HG03280 (cell line): ENCODE measurements at regions not wholly inside any gene's neighbourhood (a gene's known extent, or its start where the extent isn't known, plus 50 kb on each side); places are given as distances from the start of the nearest gene placed in this dataset.
"Not testable (repeated sequence)": the region's sequence is repeated elsewhere in the genome, so short reads cannot be mapped to it uniquely, and the experiment has no call there.

Experiments
- ATAC-seq: cut with Tn5 transposase; IDR thresholded peaks from one replicate; pipeline ENCODE4 v1.9.1; 2021; ENCODE audit warnings: mild to moderate bottlenecking, moderate library complexity; ENCODE audit not compliant: unreplicated experiment

DNA sequence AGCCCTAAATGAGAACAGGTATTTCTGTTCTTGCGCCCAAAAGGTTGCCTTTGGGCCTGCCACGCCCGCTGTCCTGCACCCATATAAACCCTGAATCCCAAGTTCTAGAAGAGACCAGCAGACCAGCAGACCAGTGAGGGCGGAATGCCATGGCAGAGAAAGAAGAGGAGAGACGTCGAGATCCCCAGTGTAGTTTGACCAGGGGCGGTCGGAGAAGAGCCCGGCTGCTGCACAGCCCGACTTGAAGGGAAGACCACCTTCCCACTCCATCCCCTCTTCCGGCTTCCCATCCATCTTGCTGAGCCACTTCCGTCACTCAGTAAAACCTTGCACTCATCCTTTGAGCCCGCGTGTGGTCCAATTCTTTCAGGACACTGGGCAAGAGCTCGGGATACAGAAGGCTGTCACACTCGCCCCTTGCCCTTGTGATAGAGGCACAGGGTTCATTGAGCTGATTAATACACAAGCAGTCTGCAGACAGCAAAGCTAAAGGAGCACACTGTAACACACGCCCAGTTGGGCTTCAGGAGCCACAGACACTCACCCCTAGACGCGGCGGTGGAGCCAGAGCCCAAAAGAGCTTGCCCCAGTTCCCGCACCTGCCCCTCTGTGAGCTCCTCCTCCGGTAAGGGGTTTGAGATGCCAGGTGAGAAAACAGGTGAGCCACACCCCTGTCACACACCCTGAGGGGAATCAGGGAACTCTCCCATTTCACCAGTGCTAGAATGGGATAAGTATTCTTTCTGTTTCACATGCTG is 230.8 kb downstream of the PCDH10 start:
- ATAC-seq = no peak

DNA sequence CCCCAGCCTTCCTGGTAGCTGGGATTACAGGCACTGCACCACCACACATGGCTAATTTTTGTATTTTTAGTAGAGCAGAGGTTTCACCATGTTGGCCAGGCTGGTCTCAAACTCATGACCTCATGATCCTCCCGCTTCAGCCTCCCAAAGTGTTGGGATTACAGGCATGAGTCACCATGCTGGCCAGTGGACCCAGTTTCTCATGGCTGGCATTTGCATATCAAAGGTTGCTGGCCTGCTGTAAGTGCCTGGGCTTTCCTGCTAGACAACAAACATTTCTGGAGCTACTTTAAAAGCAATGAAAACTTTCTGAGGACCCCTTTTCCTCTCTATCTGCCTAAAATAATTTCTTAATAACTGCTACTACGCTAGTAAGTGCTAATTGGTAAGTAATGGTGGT is 228.2 kb downstream of the PCDH10 start:
- no peak for ATAC-seq

DNA sequence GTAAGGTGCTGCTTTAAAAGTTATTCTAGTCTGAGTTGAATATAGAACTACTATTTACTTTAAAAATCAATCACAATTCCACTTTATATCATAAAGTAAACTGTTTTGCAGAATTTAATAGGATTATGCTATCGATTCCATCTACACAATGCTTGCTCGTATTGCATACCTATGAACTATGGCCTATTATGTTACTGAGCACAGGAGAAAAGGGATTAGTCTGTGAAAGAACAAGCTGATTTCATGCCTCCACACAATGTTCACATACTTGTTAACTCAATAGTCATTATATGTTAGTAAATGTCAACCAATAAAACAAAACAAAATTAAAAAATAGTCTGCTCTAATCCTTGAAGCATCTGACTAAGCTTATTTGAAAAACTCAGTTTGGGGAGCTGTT is 223.6 kb downstream of the PCDH10 start:
- ATAC-seq = no peak

DNA sequence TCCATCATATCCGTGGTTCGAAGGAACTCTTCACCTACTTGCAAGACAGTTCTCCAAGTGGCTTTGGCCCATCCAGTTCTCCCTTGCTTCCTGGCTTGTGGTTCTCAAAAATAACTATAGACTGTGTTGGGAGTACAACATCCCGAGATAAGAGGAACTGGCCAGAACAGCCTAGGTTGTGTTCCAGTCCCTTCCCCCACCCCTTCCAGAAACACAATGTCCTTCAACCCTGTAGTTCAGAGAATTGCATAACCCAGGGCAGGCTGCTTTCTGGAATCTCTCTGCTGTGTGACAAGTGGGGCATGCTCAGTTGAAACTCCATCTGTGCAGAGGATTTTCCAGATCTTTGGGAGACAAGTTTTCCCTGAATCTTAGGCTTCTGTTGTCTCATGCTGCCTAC is 206.5 kb downstream of the PCDH10 start:
- no peak for ATAC-seq

DNA sequence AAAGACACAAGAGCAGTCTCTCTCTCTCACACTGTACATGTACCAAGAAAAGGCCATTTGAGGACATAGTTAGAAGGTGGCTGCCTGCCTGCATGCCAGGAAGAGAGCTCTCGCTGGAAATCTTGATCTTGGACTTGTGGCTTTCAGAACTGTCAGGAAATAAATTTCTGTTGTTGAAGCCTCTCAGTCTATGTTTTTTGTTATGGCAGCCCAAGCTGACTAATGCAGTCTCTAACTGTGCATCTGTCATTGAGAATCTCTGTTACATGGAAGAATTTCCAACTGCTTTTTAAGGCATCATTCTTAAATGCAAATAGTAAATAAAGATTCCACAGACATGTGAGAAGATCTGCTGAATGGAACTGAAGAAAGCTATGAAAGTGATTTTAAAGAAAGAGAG is 198.3 kb downstream of the PCDH10 start:
- no peak for ATAC-seq

DNA sequence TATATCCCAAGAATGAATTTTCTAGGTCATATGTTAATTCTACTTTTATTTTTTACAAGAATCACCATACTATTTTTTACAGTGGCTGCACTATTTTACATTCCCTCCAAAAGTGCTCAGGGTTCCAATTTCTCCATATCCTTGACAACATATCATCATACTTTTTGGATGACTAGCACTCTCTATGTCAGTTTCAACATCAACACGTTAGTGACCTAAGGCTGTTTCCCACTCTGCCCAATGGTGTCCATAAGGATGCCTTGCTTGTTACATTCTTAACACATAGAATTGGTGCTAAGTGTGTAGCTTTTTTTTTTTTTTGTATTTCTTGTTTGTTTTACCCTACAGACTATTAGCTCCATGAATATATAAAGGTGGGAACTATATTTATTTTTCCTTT is 175.4 kb downstream of the PCDH10 start:
- no peak for ATAC-seq

DNA sequence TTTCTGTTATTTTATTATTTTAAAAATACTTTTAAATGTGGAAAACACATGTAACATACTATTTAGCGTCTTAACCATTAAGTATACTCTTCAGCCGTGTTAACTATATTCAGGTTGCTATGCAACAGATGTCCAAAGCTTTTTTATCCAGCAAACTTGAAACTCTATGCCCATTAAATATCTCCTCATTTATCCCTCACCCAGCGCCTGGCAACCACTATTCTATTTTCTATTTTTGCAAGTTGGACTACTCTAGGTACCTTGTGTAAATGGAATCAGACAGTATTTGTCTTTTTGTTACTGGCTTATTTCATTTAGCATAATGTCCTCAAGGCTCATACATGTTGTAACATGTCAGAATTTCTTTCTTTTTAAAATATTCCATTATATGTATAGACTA is 174.6 kb downstream of the PCDH10 start:
- no peak for ATAC-seq

DNA sequence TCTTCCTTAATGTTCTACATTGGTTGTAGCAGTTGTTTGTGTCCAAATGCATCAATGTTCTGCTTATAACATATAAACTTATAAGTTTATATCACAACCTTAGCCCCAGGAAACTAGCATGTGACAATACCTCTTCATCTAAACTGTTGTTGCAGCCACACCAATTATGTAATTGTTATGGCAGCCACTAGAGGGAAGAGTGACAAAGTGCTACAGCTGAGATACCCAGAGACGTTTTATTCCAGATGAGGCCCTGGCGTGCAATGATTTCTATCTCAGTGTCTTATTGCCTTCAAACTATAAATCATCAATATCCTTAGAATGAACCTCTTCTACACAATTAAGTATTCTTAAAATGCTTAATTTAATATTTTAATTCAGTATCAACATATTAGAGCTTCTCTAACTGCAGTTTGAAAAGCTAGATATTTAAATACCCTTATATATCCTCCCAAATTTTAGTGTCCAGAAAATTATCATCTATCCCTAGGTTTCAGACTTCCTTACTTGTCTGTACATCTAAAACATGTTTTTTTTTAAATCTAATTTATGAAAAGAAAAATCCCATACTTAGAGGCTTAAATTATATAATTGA is 171.6 kb downstream of the PCDH10 start:
- peak; percentile 66 for ATAC-seq

DNA sequence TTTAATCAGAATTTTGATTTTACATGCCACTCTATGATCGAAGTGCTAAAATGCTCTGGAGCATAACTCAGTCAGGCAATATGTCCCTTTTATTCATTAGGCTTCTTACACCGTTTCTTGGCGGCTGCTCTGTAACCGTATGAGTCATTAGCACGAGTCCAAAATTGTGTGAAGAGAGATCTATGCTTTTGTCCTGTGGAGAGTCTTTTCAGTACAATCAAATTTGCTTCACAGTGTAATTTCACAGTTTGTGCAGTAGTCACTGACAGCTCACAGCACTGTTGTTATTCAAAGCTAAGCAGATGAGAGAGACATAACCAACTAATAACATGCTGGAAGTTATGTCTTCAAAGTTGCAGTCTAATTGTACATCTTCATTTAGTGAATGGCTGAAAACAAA is 167.8 kb downstream of the PCDH10 start:
- ATAC-seq = no peak

DNA sequence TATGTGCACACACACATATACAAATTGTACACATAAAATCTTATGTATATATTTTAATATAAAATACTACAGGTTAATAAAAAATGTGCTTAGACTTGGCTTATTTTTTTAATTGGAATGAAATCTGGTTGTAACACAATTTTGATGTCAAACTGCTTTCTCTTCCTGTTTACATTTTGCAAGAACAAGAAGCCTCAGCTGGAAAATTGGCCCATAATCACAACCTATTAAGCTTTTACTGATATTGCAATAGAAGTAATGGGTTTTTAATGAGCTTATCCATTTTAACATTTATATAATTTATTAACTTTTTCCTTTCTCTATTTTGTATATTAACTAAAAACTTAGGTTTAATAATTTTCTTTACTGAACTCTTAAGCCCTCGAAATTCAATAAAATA is 165.9 kb downstream of the PCDH10 start:
- ATAC-seq = no peak

DNA sequence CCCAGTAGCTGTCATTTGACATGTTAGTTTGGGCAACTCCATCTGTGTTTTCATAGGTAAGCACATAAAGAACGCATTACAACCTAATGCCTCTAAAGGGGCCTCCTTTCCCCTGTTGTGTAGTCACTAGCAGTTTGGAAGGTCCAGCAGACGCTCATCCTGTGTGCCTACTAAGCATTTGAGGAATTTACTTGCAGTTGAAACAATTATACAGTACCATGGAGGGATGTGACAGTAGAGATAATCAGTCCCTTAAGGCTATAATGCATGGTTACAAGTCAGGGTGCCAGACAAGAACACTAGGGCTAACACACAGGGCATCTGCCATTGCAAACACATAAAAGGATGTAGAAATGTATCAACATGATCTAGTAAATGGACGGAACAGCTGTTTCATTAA is 138.3 kb downstream of the PCDH10 start:
- ATAC-seq = no peak

DNA sequence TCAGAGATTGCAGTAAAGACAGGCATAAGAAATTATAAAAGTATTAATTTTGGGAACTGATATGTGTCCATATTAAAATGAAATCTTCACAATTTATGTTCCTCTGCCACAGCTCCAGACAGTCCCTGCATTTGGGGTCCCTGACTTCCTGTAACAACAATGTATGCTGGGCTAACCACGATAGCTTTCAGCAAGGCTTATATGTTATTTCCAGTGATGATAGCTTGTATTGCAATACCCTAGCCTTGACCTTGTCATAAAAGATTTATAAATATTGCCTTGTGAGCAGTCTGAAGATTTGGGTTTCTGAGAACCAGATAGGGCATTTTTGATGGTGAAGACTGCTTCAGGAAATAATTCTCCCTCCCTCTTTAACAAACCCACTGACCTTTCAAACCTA is 129.5 kb downstream of the PCDH10 start:
- no peak for ATAC-seq

DNA sequence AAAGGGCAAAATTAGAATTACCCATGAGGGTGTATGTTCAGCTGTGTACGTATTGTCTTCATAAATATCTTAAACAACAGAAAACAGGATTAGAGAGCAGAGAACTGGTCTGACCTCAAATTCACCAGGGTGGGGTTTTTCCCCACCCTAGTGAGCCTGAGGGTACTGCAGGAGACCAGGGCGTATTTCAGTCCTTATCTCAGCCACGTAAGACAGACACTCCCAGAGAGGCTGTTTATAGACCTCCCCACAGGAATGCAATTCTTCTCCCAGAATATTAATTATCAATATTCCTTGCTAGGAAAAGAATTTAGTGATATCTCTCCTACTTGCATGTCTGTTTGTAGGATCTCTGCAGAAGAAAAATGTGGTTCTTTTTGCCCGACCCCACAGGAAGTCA is 128.8 kb downstream of the PCDH10 start:
- not testable (repeated sequence) for ATAC-seq

DNA sequence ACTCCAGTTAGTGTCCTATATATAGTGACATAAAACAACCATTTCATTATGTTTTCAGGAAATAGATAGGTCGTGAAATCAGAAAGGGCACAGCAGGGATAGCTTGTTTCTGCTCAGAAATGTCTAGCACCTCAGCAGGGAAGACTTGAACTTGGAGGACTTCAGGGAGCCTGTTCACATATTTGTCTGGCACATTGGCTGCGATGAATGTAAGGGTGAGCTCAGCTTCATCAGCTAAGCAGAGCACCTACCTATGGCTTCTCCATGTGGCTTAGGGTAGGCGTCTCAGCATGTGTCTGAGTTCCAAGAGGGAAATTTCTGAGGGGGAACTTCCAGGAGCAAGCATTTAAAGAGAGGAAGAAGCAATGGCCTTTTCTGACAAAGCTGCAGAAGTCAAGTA is 126.2 kb downstream of the PCDH10 start:
- ATAC-seq = no peak

DNA sequence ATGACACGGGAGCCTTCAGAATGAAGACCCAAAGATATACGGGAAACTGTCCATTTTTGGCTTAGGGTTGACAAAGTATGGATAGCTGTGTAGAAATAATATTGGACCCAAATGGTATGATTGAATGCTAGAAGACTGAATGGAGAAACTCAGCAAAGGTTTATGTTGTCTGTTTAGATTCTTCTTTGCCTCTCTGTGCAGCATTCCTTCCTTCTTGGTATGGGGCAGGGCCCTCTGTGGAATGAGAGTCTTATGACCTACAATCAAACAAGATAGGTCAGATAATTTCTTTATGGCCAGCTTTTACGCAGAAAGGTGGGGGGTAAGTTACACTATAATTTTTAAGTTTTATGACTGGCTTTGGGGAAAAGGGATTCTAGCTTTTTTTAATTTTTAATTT is 124.3 kb downstream of the PCDH10 start:
- no peak for ATAC-seq

DNA sequence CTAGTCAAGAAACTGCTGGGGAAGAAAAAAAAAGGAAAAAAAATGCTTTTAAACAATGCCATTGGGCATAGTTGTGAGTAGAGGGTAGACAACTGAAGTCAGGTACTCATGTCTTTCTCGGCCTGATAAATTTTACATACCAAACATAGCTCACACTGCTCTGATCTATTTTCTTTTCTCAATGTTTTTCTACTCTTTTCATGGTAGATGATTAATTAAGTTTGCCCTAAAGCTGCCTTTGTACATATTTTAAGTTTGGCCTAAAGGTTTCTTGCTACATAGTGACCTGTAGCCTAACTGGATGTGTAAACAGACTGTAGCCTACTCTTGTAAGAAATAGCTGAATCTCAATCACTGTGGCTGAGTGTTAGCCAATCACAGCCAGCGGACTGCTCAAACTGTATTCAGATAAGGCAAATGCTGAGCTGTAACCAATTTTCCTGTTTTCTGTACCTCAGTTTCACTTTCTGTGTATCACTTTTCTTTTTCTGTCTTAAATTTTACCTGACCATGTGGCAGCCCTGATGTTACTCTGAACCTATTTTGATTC is 121.0 kb downstream of the PCDH10 start:
- ATAC-seq = no peak

DNA sequence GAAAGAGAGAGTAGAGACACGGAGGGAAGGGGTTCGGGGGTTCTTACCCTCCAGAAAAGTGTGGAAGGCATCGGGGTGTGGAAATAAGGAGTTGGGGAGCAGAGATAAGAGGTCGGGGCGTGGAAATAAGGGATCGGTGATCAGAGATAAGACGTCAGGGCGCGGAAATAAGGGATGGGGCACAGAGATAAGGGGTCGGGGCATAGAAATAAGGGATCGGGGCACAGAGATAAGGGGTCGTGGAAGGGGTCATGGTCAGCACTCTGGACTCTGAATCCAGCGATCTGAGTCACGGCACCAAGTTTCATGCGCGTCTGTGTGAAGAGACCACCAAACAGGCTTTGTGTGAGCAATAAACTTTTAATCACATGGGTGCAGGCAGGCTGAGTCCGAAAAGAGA is 119.1 kb downstream of the PCDH10 start:
- no peak for ATAC-seq

DNA sequence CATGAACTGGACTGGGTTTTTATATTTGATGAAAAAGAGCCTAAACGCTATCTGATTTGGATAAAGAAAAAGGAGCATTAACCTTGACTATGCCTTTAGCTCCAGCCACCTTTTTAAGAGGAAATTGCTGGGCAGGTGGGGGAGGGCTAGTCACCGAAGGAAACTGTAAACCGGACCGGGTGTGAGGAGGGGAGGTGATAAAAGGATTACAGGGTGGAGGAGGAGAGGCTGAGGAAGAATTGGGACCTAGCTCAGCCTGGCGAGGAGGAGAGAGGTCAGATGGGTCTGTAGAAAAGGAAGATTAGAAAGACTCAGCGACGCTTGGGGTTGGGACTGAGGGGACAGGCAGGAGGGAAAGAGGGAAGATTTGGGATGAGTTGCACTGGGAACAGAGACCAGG is 118.4 kb downstream of the PCDH10 start:
- ATAC-seq = not testable (repeated sequence)

DNA sequence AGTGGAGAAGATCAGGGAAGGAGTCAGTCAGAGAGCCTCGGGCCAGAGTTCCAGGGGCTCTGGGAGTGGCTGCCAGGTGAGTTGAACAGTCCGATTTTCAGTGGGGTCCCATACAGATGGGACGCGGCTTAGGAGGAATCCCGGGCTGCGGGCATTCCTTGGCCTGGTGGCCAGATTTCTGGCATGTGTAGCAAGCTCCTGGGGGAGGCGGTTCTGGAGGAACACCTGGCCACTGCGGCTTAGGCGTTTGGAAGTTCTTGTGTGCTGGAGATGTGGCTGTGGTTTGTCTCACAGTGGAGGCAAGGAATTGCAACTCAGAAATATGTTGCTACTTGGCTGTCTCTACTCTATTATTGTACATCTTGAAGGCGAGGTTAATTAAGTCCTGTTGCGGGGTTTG is 117.9 kb downstream of the PCDH10 start:
- ATAC-seq = not testable (repeated sequence)

DNA sequence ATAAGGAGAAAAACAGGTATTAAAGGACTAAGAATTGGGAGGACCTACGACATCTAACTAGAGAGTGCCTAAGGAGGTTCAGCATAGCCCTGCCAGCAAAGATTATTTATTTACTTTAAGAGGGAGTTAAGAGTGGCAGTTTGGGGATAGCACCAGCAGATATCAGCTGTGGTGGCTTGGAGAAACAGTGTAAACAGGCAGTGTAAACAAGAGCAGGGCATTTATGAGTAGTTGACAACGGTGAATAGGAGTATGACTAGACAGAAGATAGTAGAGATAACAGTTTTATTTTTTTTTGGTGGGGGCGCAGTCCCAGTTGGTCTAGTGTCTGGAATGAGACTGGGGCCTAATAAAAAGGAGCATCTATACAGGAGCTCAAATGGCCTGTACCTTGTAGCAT is 115.2 kb downstream of the PCDH10 start:
- ATAC-seq = not testable (repeated sequence)

DNA sequence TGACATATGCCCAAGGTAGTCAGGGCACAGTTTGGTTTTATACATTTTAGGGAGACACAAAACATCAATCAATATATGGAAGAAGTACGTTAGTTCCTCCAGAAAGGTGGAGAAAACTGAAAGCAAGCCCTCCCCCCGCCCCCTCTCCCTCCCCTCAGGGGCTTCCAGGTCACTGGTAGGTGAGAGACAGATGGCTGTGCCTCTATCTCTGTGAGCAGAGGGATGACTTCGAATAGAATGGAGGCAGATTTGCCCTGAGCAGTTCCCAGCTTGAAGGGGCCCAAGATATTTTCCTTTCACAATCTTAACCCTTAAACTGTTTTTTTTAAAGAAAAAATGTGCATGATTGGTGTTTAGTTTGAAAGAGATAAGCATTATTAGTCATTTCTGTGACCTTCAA is 114.0 kb downstream of the PCDH10 start:
- no peak for ATAC-seq

DNA sequence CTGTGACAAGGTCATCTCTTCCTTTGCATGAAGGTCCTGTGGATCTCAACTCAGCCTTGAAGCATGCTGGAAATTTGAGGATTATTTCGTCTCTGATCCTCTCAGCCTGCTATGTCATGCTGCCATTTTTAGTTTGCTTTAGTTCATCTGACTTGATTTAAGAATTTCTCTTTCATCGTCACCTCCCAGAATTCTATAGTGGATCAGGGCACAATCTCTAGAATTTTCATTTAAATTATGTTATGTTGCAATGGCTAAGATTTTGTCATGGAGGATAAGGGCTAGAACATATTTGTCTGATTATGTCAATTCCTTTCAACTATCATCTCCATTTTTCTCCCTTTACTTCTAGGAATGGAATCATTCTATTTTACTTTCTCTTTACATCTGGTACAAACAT is 98.8 kb downstream of the PCDH10 start:
- no peak for ATAC-seq

DNA sequence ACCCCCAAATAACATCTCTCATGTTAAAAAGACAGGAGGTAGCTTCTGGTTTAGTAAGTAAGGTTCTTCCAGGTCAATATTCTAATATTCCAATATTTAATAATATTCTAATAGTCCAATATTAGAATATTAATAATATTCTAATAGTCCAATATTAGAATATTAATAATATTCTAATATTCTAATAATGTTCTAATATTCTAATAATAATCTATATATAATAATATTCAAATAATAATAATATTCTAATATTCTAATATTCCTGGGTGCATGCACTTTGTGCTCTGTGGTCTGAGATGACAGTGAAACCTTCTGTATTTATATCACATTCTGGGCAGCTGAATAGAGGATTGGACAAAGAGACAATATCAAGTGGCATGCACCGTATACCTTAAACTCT is 96.1 kb downstream of the PCDH10 start:
- no peak for ATAC-seq
